NCI-H2107 treated with DMSO at 0.1 percent for 48 hours (cell line): ENCODE measurements at regions not wholly inside any gene's neighbourhood (a gene's known extent, or its start where the extent isn't known, plus 50 kb on each side); places are given as distances from the start of the nearest gene placed in this dataset.
"Not testable (repeated sequence)": the region's sequence is repeated elsewhere in the genome, so short reads cannot be mapped to it uniquely, and the experiment has no call there.

Source experiments
- DNase-seq: peaks from one replicate; lab custom pipeline; 2025; ENCODE audit not compliant: unreplicated experiment; lab: John Stamatoyannopoulos, UW

DNA sequence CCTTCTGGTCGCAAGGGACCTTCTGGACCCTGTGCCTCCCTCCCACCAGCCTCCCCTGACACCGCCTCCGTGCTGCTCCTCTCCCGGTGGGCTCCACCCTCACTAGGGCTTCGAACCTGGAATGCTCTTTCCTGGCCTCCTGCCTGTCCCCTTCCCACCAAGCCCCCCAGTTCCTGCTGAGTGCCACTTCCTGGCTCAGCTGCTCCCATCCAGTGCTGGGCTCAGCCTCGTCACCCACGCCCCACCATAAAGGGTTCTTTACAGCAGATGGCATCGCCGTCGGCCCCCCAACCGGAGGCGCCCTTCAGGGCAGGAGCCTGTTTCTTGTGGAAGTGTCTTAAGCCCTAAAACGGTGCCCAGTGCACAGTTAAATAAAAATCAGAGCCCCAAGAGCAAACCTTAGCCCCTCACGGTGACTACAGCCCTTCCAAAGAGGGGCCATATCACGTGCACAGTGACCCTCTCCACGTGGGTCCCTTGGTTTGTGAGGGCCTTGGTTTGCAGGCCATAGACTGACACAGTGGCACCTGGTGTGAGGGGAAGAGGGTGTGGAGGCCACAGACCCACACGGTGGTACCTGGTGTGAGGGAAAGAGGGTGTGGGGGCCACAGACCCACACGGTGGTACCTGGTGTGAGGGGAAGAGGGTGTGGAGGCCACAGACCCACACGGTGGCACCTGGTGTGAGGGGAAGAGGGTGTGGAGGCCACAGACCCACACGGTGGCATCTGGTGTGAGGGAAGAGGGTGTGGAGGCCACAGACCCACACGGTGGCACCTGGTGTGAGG lies 111.4 kb downstream of the METRNL start:
- no peak for DNase-seq

DNA sequence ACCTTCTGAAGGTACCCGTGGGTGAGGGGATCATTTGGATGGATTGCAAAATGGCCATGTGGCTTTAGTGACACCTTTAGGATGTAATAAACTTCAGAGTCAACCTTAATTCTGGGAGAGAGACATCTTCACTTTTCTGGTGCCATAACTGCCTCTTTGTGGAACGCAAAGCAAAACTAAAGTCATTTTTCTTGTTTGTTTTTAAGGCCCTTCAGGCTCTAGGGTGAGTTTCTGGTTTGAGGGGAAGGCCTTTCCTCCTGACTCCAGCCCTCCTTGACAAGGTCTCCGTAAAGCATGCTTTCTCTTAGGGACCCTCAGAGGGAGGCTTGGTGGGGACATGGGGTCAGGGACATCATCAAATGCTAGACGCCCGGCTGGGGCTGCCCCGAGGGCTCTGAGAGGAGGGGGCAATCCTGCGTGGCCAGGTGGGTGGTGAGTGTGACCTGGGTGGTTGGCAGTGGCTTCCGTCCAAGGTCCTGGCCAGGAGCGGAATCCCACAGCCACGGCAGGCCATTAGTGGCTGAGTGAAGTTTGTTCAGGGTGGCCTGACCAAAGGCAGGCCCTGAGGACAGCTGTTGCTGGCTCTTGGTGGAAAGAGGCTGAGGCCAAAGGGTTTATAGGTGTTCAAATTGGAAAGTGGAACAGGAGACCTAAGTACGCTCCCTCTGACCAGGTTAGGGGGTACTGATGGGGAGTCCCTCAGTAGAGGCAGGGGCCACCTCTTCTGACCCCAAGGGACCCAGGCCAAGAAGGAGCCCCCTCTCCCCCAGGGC lies 112.2 kb downstream of the METRNL start:
- DNase-seq: no peak

DNA sequence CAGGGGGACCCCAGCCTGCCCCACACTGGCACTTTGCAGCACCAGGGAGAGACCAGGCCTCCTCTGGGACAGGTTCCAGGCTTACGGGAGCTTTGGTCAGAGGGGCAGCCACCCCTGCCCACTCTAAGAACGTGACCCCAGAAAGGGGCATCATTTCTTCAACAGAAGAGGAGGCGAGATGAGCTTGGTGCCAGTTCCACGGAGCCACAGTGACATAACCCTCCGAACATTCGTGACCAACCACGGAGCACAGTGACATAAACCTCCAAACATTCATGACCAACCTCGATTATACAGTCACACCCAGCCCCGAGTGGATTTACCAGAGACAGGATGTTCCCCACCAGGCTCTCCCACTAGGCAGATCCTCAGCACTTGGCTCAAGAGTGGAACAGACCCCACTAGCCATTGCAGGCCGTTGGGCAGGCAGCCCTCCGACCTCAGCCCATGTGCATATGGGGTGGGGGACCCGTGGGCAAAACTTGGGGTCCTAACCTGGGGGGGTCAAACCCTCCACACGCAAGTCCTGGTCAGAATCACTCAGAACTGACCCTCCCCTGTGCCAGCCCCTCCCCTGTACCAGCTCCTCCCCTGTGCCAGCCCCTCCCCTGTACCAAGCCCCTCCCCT lies 112.9 kb downstream of the METRNL start:
- no peak for DNase-seq

DNA sequence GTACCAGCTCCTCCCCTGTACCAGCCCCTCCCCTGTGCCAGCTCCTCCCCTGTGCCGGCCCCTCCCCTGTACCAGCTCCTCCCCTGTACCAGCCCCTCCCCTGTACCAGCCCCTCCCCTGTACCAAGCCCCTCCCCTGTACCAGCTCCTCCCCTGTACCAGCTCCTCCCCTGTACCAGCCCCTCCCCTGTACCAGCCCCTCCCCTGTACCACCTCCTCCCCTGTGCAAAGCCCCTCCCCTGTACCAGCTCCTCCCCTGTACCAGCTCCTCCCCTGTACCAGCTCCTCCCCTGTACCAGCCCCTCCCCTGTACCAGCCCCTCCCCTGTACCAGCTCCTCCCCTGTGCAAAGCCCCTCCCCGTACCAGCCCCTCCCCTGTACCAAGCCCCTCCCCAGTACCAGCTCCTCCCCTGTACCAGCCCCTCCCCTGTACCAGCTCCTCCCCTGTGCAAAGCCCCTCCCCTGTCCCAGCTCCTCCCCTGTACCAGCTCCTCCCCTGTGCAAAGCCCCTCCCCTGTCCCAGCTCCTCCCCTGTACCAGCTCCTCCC lies 113.5 kb downstream of the METRNL start:
- not testable (repeated sequence) for DNase-seq

DNA sequence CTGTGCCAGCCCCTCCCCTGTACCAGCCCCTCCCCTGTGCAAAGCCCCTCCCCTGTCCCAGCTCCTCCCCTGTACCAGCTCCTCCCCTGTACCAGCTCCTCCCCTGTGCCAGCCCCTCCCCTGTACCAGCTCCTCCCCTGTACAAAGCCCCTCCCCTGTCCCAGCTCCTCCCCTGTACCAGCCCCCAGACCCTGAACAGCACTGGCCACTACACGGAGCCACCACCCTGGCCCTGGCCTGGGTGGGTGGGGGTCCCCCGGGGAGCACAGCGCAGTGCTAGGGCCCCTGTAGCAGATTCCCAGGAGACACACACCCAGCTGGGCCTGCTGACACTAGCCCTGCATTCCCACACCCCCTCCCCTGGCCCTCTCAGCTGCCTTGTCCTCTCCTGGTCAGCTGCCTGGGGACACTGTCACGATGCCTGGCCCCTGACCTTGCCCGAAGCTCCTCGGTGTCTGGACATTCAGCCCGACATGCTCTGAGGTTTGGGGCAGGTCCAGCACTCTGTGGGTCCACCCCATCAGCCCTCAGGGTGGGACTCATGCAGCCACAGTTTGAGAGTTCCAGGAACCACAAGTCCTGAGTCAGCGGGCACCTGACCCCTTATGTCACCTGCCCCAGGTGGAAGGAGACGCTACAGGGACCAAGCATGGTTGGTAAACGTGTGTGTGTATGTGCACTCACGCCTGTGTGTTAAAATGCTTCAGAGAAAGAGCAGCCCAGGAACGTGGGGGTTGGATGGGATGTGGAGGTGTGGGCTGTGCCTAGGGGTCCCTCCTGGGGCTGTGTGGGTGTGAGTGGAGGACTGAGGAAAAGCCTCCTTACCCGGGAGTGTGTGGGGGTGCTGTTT lies 114.2 kb downstream of the METRNL start:
- DNase-seq: no peak

DNA sequence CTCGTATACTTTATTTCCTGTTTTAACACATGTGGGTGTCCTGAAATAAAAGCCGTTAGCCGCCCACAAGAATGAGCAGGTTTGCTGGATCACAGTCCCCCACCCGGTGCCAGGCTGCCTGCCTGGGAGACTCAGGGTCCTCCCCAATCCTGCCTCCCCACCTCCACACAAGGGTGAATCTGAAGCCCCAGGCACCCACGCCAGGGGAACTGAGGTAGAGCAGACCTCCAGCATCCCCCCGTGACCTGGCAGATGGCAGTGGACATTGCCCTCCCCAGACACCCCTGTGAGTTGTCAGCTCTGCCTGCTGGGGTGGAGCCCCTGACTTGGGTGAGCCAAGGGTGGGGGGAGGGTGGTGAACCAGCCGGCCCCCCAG lies 114.8 kb downstream of the METRNL start:
- no peak for DNase-seq

DNA sequence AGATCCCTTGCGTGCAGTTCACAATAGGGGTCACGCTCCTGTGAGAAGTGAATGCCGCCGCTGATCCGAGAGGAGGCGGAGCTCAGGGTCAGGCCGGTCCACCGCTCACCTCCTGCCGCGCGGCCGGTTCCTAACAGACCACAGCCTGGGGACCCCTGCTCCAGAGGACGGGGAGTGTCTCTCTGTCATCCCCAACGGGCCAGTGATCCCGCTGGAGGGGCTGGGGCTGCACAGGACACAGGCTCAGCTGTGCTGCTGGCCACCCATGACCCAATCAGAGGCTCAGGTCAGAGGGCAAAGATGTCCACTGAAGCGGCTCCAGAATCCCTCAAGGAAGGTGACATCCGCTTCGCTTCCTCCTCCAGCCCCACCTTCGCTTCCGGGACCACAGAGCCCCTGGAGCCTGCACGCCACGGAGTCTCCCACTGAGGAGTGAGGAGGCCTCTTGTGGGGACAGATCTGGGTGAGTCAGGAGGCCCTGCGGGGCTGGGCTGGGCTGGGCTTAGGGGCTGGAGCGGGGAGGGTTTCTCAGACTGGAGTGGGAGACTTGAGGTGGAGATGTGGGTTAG lies 115.4 kb downstream of the METRNL start:
- DNase-seq: no peak

DNA sequence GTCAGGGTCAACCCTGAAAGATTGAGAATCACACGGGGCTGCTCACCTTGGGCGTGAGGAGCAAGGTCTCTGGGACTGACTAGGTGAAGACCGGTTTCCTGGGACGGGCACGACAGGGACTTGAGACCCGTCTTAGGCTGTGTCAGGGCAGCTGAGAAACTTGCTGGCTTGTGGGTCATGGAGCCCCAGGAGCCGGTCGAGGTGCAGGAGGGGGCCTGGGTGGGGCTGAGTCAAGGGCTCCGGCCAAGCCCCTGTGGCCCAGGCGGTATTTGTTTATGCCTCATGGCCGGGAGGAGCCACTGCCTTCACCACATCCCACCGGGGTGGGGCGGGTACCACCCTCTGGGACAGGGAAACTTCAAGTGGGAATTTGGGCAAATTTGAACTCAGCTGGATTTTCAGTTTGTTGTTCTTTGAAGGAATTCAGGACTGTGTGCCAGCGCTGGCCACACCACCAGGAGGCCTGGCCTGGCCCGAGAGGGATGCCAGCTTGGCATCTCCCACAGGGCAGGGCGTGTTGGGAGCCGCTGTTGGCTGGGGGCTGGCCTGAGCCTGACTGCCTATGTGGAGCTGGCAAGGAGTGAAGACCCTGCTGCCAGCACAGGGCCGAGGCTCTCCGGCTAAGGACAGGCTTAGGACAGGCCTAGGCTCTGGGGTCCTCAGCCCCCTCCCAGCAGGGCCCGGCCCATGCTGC lies 116.1 kb downstream of the METRNL start:
- no peak for DNase-seq

DNA sequence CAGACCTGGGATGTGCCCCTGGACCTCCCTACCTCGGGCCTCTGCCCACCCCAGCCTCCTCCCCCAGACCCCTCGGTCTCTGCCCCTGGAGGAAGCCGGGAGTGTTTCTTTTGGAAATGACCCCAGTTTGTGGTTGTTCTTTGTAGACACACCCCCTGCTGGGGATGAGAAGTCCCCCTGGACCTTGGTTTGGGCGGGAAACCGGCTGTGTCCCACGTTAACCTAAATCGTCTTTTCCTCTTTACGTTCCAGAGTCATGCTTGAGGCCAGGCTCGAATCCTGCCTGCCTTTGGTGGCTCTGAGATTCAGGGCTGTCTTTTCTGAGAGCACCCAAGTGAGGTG lies 116.6 kb downstream of the METRNL start:
- no peak for DNase-seq

DNA sequence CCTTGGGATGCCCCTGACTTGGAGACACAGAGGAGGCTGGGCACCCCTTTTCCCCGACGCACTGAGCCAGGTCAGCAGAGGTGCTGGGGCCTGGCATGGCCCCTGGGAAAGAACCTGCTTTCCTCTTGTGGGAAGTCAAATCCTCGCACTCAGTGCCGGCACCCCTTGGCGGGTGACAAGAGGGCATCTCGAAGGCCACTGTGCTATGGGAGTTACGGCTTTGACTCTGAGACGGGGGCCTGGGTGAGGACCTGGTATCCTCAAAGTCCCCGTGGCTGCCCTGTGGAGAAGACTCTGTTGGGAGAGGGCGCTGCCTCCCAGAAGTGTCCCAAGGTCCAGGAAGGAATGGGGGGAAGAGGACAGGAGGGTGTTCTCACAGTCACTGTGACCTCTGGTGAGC lies 117.0 kb downstream of the METRNL start:
- DNase-seq: no peak

DNA sequence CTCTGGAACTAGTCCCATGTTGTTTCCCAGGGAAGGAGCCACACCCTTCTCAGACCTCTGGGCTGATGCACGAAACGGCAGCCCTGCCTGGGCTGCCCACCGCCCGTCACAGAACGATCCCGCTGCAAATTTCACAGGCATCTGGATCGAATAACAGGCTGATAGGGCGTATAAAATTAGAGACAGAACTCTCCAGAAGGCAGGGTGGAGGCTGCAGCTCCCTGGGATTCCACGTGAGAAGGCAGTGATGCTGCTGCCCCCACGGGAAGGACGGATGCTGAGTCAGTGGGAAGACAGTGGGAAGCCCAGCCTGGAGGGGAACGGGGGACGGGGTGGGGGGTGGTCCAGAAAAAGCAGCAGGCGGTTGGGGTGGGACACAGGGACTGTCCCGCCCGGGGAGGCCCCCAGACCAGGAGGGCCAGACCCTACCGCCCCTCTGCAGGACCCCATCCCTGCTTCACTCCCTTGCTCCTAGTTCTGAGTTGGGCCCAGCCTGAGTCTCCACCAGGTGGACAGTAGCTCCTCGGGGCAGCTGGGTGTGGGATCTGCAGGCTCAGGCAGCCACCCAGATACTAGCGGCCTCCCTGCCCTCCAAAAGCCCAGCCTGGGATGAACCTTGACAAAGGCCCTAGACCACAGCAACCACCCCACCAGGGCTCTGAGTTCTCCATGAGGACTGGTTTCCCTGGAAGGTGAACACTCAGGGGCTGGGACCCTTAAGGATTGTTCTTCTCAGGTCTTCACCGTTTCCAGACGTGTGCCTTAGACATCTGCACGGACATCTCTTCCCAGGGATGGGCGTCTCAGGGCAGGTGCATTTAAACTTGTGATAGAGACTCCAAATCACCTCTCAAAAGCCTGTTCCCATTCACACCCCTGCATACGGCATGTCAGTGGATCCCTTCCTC lies 117.8 kb downstream of the METRNL start:
- no peak for DNase-seq

DNA sequence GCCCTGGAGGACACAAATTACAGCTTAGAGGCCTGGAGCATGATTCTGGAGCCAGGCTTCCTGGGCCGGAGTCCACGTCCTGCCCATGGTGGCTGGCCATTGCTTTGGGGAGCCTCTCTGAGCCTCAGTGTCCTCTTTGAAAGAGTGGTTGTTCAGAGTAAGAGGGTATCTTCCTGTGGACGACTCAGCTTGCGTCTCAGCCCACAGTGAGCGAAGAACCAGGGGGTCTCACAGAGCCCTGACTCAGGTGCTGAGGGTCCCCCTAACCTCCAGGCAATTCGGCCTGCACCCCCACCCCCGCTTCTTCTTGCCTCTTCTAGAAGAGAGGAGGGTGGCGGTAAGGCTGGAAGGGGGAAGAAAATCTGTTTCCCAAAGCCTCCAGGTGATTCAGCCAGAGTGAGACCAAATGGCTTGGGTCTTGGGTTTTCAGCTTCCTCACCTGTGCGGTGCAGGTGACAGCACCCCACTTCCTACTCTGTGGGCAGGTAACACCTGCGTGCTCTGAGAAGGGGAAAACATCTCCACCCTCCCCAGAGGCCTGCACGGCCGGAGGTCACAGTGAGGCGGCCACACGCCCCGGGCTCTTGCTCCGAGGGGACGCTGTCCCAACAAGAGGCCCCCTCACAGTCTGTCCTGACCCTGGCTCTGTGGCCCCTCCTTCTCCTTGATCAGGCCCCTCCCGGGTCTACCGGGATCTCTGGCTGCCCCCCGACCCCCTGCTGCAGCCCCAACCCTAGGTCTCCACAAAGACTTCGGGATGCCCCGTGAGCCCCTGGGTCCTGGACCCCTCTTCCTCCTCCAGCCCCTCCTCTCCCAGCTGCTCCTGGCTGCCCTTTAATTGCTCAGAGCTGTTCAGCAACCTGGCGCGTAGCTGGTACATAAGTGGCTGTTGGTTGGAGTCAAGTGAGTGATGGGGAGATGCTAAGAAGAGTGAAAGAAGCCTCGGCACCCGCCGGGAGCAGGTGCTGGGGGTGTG lies 119.2 kb downstream of the METRNL start:
- peak; percentile 28 for DNase-seq

DNA sequence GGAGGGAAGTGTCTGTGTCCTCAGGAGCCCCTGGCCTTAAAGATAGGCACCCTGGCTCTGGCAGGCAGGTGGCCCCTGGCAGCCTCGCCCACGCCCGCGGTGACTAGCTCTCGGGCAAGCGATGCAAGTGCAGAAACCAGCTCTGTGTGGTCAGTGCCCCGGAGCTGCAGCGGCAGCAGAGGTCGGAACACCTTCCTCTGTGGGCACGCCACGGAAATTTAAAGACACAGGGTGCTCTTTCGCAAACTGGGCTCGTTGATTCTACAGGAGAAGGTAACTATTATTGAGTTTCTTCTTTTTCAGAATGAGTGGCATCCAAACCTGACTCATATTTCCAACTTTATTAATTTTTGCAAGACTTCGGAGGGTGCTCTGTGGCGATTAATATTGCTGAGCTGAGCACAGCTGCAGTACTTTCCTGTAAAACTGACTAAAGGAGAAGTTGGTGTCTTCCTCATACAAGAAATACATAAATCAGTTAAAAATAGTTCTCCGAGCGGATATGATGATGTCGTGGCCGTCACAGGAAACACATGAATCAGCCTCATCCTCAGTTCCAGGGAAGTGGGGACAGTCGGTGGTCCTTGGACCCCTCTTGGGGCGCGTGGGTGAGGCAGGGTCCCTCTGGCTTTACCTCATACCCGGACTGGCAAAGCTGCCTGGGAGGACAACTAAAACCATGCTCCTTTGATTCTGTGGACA lies 120.2 kb downstream of the METRNL start:
- DNase-seq: no peak

DNA sequence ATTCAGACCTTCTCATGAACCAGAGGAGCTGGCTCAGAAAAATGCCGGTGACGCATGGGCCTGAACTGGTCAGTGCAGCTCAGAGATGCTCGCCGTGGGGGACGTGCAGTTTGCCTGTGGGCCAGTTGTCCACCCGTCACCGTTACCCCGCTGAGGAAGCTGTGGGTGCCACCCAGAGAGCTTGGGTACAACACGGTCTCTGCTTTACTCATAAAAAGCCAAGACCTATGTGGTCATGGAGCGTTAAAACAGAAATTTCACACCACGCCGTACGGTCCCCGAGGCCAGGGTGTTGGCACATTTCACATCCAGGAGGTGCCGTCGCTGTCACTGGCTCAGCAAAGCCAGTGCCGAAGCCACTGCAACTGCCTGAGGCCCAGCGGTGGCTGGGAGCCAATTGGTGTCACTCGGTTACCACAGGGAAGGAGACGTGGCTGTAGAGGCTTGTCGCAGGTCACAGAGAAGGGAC lies 120.9 kb downstream of the METRNL start:
- no peak for DNase-seq

DNA sequence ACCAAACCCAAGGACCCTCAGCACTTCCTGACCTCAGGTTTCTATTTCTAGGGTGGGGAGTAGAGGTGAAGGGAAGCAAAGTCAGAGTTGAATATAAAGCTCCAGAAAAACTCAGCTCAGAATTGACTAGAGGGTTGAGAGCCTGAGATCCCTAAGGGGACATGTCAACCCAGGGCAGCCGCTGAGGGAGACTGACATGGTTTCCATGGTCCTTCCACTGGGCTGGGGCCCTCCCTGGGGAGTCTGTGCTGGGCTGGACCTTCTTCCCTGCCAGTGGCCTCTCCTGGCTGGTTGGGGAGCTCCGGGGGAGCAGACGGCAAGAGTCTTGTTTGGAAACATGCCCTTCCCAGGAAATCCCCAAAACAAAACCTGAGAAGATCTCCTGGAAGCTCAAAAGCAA lies 121.3 kb downstream of the METRNL start:
- no peak for DNase-seq

DNA sequence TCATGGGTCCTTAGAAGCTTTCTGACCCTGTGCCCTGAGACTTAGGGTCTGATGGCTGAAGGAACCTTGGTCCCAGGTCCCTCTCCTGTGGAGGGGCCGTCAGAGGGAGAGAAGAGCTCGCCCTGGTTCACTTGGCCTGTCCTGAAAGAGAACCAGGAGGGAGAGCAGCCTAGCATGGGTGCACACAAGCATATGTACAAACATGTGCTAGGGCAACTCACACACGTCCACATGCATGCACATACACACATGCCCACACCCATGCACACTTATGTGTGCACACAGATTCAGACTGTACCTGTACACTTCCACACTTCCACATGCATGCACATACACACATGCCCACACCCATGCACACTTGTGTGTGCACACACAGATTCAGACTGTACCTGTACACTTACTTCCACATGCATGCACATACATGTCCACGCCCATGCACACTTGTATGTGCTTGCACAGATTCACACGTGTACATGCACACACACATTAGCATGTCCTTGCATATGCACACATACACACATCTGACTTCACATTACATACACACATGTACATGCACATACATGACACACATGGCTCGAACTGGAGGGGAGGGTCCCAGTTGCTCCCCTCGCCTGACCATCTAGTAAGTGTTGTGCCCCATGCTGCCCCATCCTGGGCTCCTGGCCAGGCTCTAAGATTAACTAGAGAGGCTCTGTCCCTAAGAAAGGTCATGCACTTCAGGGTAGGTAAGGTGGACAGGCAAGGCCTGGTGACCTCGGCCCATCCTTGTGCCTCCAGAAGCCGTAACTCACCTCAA lies 122.0 kb downstream of the METRNL start:
- no peak for DNase-seq
